H1 (cell line): ENCODE measurements at regions not wholly inside any gene's neighbourhood (a gene's known extent, or its start where the extent isn't known, plus 50 kb on each side); places are given as distances from the start of the nearest gene placed in this dataset.

Experiments
- EP300 ChIP-seq, 2 experiments: IDR thresholded peaks; 1 replicate in 1 of 2; 2 replicates in 1 of 2; pipeline ENCODE4 v1.6.1; 2011 to 2012; ENCODE audit warnings: low read depth in 2 of 2, low read length in 2 of 2, mild to moderate bottlenecking in 2 of 2, borderline replicate concordance in 1 of 2, inconsistent platforms in 1 of 2, moderate library complexity in 1 of 2
- EZH2 ChIP-seq: fragments of 200-600 bp; sonication (generic); IDR thresholded peaks from 2 replicates; pipeline ENCODE4 v1.7.1; 2012; ENCODE audit warnings: low read depth, mild to moderate bottlenecking, moderate library complexity, low read length, inconsistent platforms; ENCODE audit not compliant: severe bottlenecking
- SUZ12 ChIP-seq: fragments of 200-600 bp; sonication (generic); IDR thresholded peaks from 2 replicates; pipeline ENCODE4 v1.6.1; 2012; ENCODE audit warnings: mild to moderate bottlenecking, inconsistent platforms, low read length, moderate library complexity, mixed read lengths
- TEAD4 ChIP-seq: IDR thresholded peaks from 2 replicates; pipeline ENCODE4 v1.6.1; 2012; ENCODE audit warnings: low read depth, low read length, inconsistent platforms, mixed read lengths
- YY1 ChIP-seq: IDR thresholded peaks from 2 replicates; pipeline ENCODE4 v1.6.1; 2011; ENCODE audit warnings: low read depth, mild to moderate bottlenecking, low read length

- no peak for TF ChIP-seq EP300 (IDR thresholded peaks at IDR 0.05; ENCODE audit: borderline replicate concordance in 1 of 2, low read depth in 2 of 2, low read length in 2 of 2)
- no peak for TF ChIP-seq TEAD4
- no peak for TF ChIP-seq EZH2
- TF ChIP-seq YY1 = no peak
- TF ChIP-seq SUZ12 = no peak
Observed at GRCh38 chr4:92234393-92235176, 69.2 kb upstream of the GRID2 start (continued).
